ENCODE measurements at regions not wholly inside any gene's neighbourhood (a gene's known extent, or its start where the extent isn't known, plus 50 kb on each side); places are given as distances from the start of the nearest gene placed in this dataset.

GRCh38 chr21:39109596-39110210 is 73.5 kb downstream of the PSMG1 start:
- peaks cover 9 to 10% of the 10 kb centered on the region in 2 experiments for H3K4me1 Mint-ChIP-seq
- TF ChIP-seq CTCF (conservative IDR thresholded peaks at IDR 0.05) = no peak
- no peak overlapping the region for H2AK5ac ChIP-seq (ENCODE audit: insufficient read length, low read length)

More at GRCh38 chr21:39109596-39110210, 73.5 kb downstream of the PSMG1 start:
- no peak overlapping the region for H2BK15ac ChIP-seq (ENCODE audit: low read depth, low read length)
- H3K4ac ChIP-seq (ENCODE audit: low read depth, low read length) = no peak overlapping the region
- H4K91ac ChIP-seq (ENCODE audit: insufficient read length, low read depth, low read length) = no peak overlapping the region
- H3T11ph ChIP-seq (ENCODE audit: low read length) = no peak overlapping the region
- H2BK12ac ChIP-seq (ENCODE audit: insufficient read length, low read depth, low read length) = no peak overlapping the region
- H3K79me2 ChIP-seq (ENCODE audit: insufficient read depth, low read length) = no peaks in the 10 kb centered on the region
- H3K9me3 Mint-ChIP-seq = no peaks in the 10 kb centered on the region; a peak in 1 of 5 replicates
- no peak overlapping the region for H3K23ac ChIP-seq (ENCODE audit: insufficient read length, low read depth, low read length)
- H4K5ac ChIP-seq (ENCODE audit: insufficient read length, low read depth, low read length) = no peak overlapping the region
- no peak overlapping the region for H3K27ac ChIP-seq (ENCODE audit: insufficient read length, low read depth, low read length)
- H2BK5ac ChIP-seq (ENCODE audit: insufficient read length, low read length) = no peak overlapping the region
- H3K4me2 ChIP-seq (ENCODE audit: insufficient read depth, insufficient read length, low read length) = no peak overlapping the region
- no peaks in the 10 kb centered on the region for H3K27me3 ChIP-seq (ENCODE audit: insufficient read depth, low read length)
- no peak overlapping the region for H2AFZ ChIP-seq (ENCODE audit: low read length)
- no peaks in the 10 kb centered on the region for H4K20me1 ChIP-seq (ENCODE audit: control insufficient read depth, insufficient read depth, insufficient read length)
- no peak for DNase-seq
- no peaks in the 10 kb centered on the region for H3K36me3 Mint-ChIP-seq (ENCODE audit: insufficient read depth in 1 of 3, low read depth in 3 of 3)
- H3K23me2 ChIP-seq (ENCODE audit: insufficient read length, low read depth, low read length, poor library complexity, severe bottlenecking) = no peaks in the 10 kb centered on the region
- H2BK120ac ChIP-seq (ENCODE audit: low read depth, low read length, poor library complexity, severe bottlenecking) = no peak overlapping the region
- H4K8ac ChIP-seq (replicated peaks; ENCODE audit: insufficient read length, low read depth, low read length) = no peak overlapping the region
- no peak overlapping the region for H3K18ac ChIP-seq (ENCODE audit: insufficient read length, low read depth, low read length)
- peaks cover 8% of the 10 kb centered on the region; the same call in 1 of the 2 replicates for H3K27me3 Mint-ChIP-seq (ENCODE audit: low read depth)
- H3K9me3 ChIP-seq (ENCODE audit: control insufficient read depth, low read depth, low read length) = no peaks in the 10 kb centered on the region
- no peak overlapping the region for H2BK20ac ChIP-seq (ENCODE audit: low read depth, low read length, poor library complexity, severe bottlenecking)
- no CpG with 5 or more reads among the region's 9 CpGs for WGBS (ENCODE audit: extremely low coverage, insufficient read length, low lambda C conversion rate)
- H3K4me3 Mint-ChIP-seq = no peak overlapping the region
- peak overlapping the region in 1 of 3 experiments; percentile 40; a peak in 1 of 7 replicates for H3K27ac Mint-ChIP-seq
- no peaks in the 10 kb centered on the region for H3K79me1 ChIP-seq (ENCODE audit: insufficient read depth, low read depth, low read length, poor library complexity, severe bottlenecking)
- H3K9ac ChIP-seq (ENCODE audit: extremely low read depth, insufficient read length, low read length) = no peak overlapping the region
- H3K14ac ChIP-seq (ENCODE audit: insufficient read depth, low read length) = no peak overlapping the region
- no peaks in the 10 kb centered on the region for H3K4me1 ChIP-seq (ENCODE audit: insufficient read depth, low read length)
- no peak overlapping the region for H3K56ac ChIP-seq (ENCODE audit: insufficient read length, low read depth, low read length)
